SK-N-SH (cell line): ENCODE measurements at regions not wholly inside any gene's neighbourhood (a gene's known extent, or its start where the extent isn't known, plus 50 kb on each side); places are given as distances from the start of the nearest gene placed in this dataset.
"Not testable (repeated sequence)": the region's sequence is repeated elsewhere in the genome, so short reads cannot be mapped to it uniquely, and the experiment has no call there.

Experiments
- CTCF ChIA-PET: fragments of 300-600, 350-600 bp; formaldehyde crosslinking; extraction: SDS; loops from one replicate; lab custom pipeline; 2021; lab: Yijun Ruan, JAX
- POLR2A ChIA-PET: fragments of 350-600 bp; sonication (Branson Sonifier 250); formaldehyde crosslinking; extraction: SDS; loops from one replicate; lab custom pipeline; 2020; ENCODE audit warnings: antibody characterized with exemption, inconsistent platforms; lab: Yijun Ruan, JAX
- DNase-seq: peaks from one replicate; pipeline ENCODE4 v3.0.0; 2012
- H2AFZ ChIP-seq: fragments of 200-600 bp; sonication (generic); 2 replicates; pipeline ENCODE4 v1.8.1; 2016; ENCODE audit warnings: antibody characterized with exemption, mild to moderate bottlenecking, low read depth
- H3F3A ChIP-seq: fragments of 200-600 bp; sonication (generic); replicated peaks from 2 replicates; pipeline ENCODE3; 2016; ENCODE audit warnings: antibody characterized with exemption, mild to moderate bottlenecking; ENCODE audit not compliant: insufficient read depth
- H3K27ac ChIP-seq, 2 experiments: fragments of 200-500 bp in 1 of 2; fragments of 200-600 bp in 1 of 2; sonication (Bioruptor generic) in 1 of 2; sonication (generic), shearing (Covaris generic) in 1 of 2; 2 replicates each; pipeline versions ENCODE4 v1.5.1 to v1.6.1; 2014 to 2016; ENCODE audit warnings: low read depth in 2 of 2, inconsistent platforms in 1 of 2, low read length in 1 of 2, mild to moderate bottlenecking in 1 of 2, mixed read lengths in 1 of 2
- H3K27me3 ChIP-seq: fragments of 200-600 bp; sonication (generic), shearing (Covaris generic); 2 replicates; pipeline ENCODE4 v1.6.1; 2016; ENCODE audit warnings: mixed run types; ENCODE audit not compliant: insufficient read depth
- H3K36me3 ChIP-seq, 2 experiments: fragments of 200-500 bp in 1 of 2; fragments of 200-600 bp in 1 of 2; sonication (Bioruptor generic) in 1 of 2; sonication (generic) in 1 of 2; replicated peaks in 1 of 2; 2 replicates each; pipeline versions ENCODE3 to v1.5.1; 2014 to 2016; ENCODE audit warnings: low read length in 1 of 2, mild to moderate bottlenecking in 1 of 2; ENCODE audit not compliant: insufficient read depth in 2 of 2, control insufficient read depth in 1 of 2
- H3K4me1 ChIP-seq, 2 experiments: fragments of 200-500 bp in 1 of 2; fragments of 200-600 bp in 1 of 2; sonication (Bioruptor generic) in 1 of 2; sonication (generic), shearing (Covaris generic) in 1 of 2; 2 replicates each; pipeline versions ENCODE4 v1.5.1 to v1.6.1; 2014 to 2016; ENCODE audit warnings: low read depth in 1 of 2, low read length in 1 of 2, mixed run types in 1 of 2; ENCODE audit not compliant: insufficient read depth in 2 of 2, control insufficient read depth in 1 of 2
- H3K4me2 ChIP-seq: fragments of 200-600 bp; sonication (generic), shearing (Covaris generic); 2 replicates; pipeline ENCODE4 v1.6.1; 2017; ENCODE audit warnings: mixed run types
- H3K4me3 ChIP-seq, 2 experiments: fragments of 200-500 bp in 1 of 2; fragments of 200-600 bp in 1 of 2; sonication (Bioruptor generic) in 1 of 2; sonication (generic), shearing (Covaris generic) in 1 of 2; 2 replicates each; pipeline versions ENCODE4 v1.5.1 to v1.8.1; 2014 to 2016; ENCODE audit warnings: low read depth in 2 of 2, inconsistent platforms in 1 of 2, low read length in 1 of 2, mild to moderate bottlenecking in 1 of 2, mixed read lengths in 1 of 2, moderate library complexity in 1 of 2
- H3K79me2 ChIP-seq: fragments of 200-600 bp; sonication (generic); 2 replicates; pipeline ENCODE4 v1.8.1; 2017; ENCODE audit warnings: mild to moderate bottlenecking; ENCODE audit not compliant: insufficient read depth
- H3K9ac ChIP-seq: fragments of 200-600 bp; sonication (generic); 2 replicates; pipeline ENCODE4 v1.6.1; 2017; ENCODE audit warnings: mixed run types
- H3K9me2 ChIP-seq: fragments of 200-600 bp; sonication (generic); 2 replicates; pipeline ENCODE4 v1.6.1; 2017; ENCODE audit warnings: mixed run types
- H3K9me3 ChIP-seq: fragments of 200-600 bp; sonication (generic); 2 replicates; pipeline ENCODE4 v1.6.1; 2017; ENCODE audit warnings: mixed run types, mild to moderate bottlenecking, moderate library complexity
- H4K20me1 ChIP-seq: fragments of 200-600 bp; sonication (generic); 2 replicates; pipeline ENCODE4 v1.6.1; 2017; ENCODE audit warnings: mild to moderate bottlenecking, mixed run types; ENCODE audit not compliant: insufficient read depth
- CHD2 ChIP-seq: fragments of 150-350 bp; IDR thresholded peaks from 2 replicates; pipeline ENCODE4 v1.6.1; 2018; ENCODE audit warnings: low read length; ENCODE audit not compliant: partially characterized antibody
- FOSL2 ChIP-seq: IDR thresholded peaks from 2 replicates; pipeline ENCODE4 v1.4.0; 2012; ENCODE audit warnings: low read depth, mild to moderate bottlenecking, moderate library complexity, borderline replicate concordance
- FOXM1 ChIP-seq: IDR thresholded peaks from 2 replicates; pipeline ENCODE4 v1.4.0; 2012; ENCODE audit warnings: low read depth, mild to moderate bottlenecking
- GABPA ChIP-seq: IDR thresholded peaks from 2 replicates; pipeline ENCODE4 v1.4.0; 2012; ENCODE audit warnings: low read depth, mild to moderate bottlenecking
- GATA2 ChIP-seq: sonication (generic); formaldehyde crosslinking; IDR thresholded peaks from 2 replicates; pipeline ENCODE4 v1.5.0; 2020; ENCODE audit warnings: mild to moderate bottlenecking, missing genetic modification reagents
- MXI1 ChIP-seq: IDR thresholded peaks from 2 replicates; pipeline ENCODE4 v1.6.1; 2012; ENCODE audit warnings: mild to moderate bottlenecking, low read depth, low read length, improper control_type of control experiment
- NFIC ChIP-seq: IDR thresholded peaks from 2 replicates; pipeline ENCODE4 v1.4.0; 2012; ENCODE audit warnings: borderline replicate concordance
- PBX3 ChIP-seq: IDR thresholded peaks from 2 replicates; pipeline ENCODE4; 2012
- POLR2AphosphoS5 ChIP-seq: IDR thresholded peaks from 2 replicates; pipeline ENCODE4 v1.6.1; 2012; ENCODE audit warnings: low read depth, low read length
- RAD21 ChIP-seq: IDR thresholded peaks from 2 replicates; pipeline ENCODE4 v1.6.1; 2012; ENCODE audit warnings: mild to moderate bottlenecking, low read length
- RCOR1 ChIP-seq: fragments of 150-350 bp; IDR thresholded peaks from 2 replicates; pipeline ENCODE4 v1.6.1; 2017; ENCODE audit warnings: antibody characterized with exemption, low read length
- REST ChIP-seq: IDR thresholded peaks from 2 replicates; pipeline ENCODE4 v1.6.1; 2012; ENCODE audit warnings: mild to moderate bottlenecking, low read depth, low read length, moderate library complexity
- TCF12 ChIP-seq: IDR thresholded peaks from 2 replicates; pipeline ENCODE4 v1.4.0; 2012
- USF1 ChIP-seq: IDR thresholded peaks from 2 replicates; pipeline ENCODE4 v1.4.0; 2012; ENCODE audit warnings: low read depth, borderline replicate concordance
- WGBS: methylation state at CpG from one replicate; pipeline ENCODE4 v1.1.6; 2017; ENCODE audit warnings: low lambda C conversion rate; 5-methylcytosine and 5-hydroxymethylcytosine counted together
- TF ChIP-seq, protein P1 (sequence below): fragments of 150-350 bp; IDR thresholded peaks from 2 replicates; pipeline ENCODE4 v1.6.1; 2017; ENCODE audit warnings: antibody characterized with exemption, low read length, low read depth, borderline replicate concordance
- TF ChIP-seq, protein P2 (sequence below): IDR thresholded peaks from 2 replicates; pipeline ENCODE4 v1.4.0; 2012; ENCODE audit warnings: low read depth, borderline replicate concordance
- TF ChIP-seq, protein P3 (sequence below): fragments of 150-350 bp; IDR thresholded peaks from 2 replicates; pipeline ENCODE4 v1.6.1; 2016; ENCODE audit warnings: mild to moderate bottlenecking, low read depth, low read length

GRCh38 chr13:37173214-37173613, 67.8 kb upstream of the CSNK1A1L start (continued):
- TF ChIP-seq REST (no peak), FOXM1 (no peak), CHD2 (no peak), POLR2AphosphoS5 (no peak), RCOR1 (no peak), TCF12 (peak; percentile 85), FOSL2 (peak; percentile 12; the same call in 1 of the 2 replicates), RAD21 (no peak), MXI1 (no peak), GATA2 (no peak), GABPA (no peak), PBX3 (peak; percentile 36), NFIC (no peak), USF1 (no peak)
- TF ChIP-seq, protein P1, sequence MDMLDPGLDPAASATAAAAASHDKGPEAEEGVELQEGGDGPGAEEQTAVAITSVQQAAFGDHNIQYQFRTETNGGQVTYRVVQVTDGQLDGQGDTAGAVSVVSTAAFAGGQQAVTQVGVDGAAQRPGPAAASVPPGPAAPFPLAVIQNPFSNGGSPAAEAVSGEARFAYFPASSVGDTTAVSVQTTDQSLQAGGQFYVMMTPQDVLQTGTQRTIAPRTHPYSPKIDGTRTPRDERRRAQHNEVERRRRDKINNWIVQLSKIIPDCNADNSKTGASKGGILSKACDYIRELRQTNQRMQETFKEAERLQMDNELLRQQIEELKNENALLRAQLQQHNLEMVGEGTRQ, result no peak
- TF ChIP-seq, protein P2, sequence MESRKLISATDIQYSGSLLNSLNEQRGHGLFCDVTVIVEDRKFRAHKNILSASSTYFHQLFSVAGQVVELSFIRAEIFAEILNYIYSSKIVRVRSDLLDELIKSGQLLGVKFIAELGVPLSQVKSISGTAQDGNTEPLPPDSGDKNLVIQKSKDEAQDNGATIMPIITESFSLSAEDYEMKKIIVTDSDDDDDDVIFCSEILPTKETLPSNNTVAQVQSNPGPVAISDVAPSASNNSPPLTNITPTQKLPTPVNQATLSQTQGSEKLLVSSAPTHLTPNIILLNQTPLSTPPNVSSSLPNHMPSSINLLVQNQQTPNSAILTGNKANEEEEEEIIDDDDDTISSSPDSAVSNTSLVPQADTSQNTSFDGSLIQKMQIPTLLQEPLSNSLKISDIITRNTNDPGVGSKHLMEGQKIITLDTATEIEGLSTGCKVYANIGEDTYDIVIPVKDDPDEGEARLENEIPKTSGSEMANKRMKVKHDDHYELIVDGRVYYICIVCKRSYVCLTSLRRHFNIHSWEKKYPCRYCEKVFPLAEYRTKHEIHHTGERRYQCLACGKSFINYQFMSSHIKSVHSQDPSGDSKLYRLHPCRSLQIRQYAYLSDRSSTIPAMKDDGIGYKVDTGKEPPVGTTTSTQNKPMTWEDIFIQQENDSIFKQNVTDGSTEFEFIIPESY, result no peak
- TF ChIP-seq, protein P3, sequence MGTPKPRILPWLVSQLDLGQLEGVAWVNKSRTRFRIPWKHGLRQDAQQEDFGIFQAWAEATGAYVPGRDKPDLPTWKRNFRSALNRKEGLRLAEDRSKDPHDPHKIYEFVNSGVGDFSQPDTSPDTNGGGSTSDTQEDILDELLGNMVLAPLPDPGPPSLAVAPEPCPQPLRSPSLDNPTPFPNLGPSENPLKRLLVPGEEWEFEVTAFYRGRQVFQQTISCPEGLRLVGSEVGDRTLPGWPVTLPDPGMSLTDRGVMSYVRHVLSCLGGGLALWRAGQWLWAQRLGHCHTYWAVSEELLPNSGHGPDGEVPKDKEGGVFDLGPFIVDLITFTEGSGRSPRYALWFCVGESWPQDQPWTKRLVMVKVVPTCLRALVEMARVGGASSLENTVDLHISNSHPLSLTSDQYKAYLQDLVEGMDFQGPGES, result no peak

- POLR2A ChIA-PET, H3K9me3 ChIP-seq, H3K27me3 ChIP-seq, H3K4me3 ChIP-seq, DNase-seq, H3K36me3 ChIP-seq, H3K9ac ChIP-seq, H3K79me2 ChIP-seq, H3K9me2 ChIP-seq, H4K20me1 ChIP-seq, CTCF ChIA-PET: not testable (repeated sequence)
- peaks cover 25% of the 10 kb centered on the region for H3F3A ChIP-seq
- H2AFZ ChIP-seq, result peak overlapping the region; percentile 63
- H3K4me2 ChIP-seq, result 0 out of 2 replicates have a peak overlapping the region, but pooled peaks have one; percentile 8
- H3K4me1 ChIP-seq, result peaks cover 0 to 13% of the 10 kb centered on the region in 2 experiments; a peak in 3 of 4 replicates
- H3K27ac ChIP-seq, result peak overlapping the region in 1 of 2 experiments; percentile 88; a peak in 2 of 4 replicates
- 25% methylated on average over 8 of the region's 11 CpGs for WGBS
These were observed 66.8 kb upstream of the CSNK1A1L start for GRCh38 chr13:37172226-37172625.
